ENCODE measurements at regions not wholly inside any gene's neighbourhood (a gene's known extent, or its start where the extent isn't known, plus 50 kb on each side); places are given as distances from the start of the nearest gene placed in this dataset.
"Not testable (repeated sequence)": the region's sequence is repeated elsewhere in the genome, so short reads cannot be mapped to it uniquely, and the experiment has no call there.

GRCh38 chr12:25376407-25376806 is 125.7 kb upstream of the KRAS start:
- TF ChIP-seq JUND (IDR thresholded peaks at IDR 0.05; ENCODE audit: low read depth) = no peak
- in situ Hi-C loops (cut with HindIII; ENCODE audit: low pct_unique_long_range_greater_than_20kb, low sequenced_read_pairs) = no loop called here
- no peak for DNase-seq (ENCODE audit: low read depth in 1 of 2, low spot score in 1 of 2)

GRCh38 chr12:25372969-25373817 is 122.5 kb upstream of the KRAS start:
- TF ChIP-seq JUND (IDR thresholded peaks at IDR 0.05; ENCODE audit: low read depth) = no peak
- DNase-seq (ENCODE audit: low read depth in 1 of 2, low spot score in 1 of 2) = no peak
- in situ Hi-C loops (cut with HindIII; ENCODE audit: low pct_unique_long_range_greater_than_20kb, low sequenced_read_pairs) = no loop called here

- no peak for TF ChIP-seq JUND (IDR thresholded peaks at IDR 0.05; ENCODE audit: low read depth)
- no peak for DNase-seq (ENCODE audit: low read depth in 1 of 2, low spot score in 1 of 2)
- in situ Hi-C loops (cut with HindIII; ENCODE audit: low pct_unique_long_range_greater_than_20kb, low sequenced_read_pairs) = no loop called here
These were observed 121.3 kb upstream of the KRAS start for GRCh38 chr12:25372002-25372401.

GRCh38 chr12:25368557-25368956 is 117.8 kb upstream of the KRAS start:
- DNase-seq (ENCODE audit: low read depth in 1 of 2, low spot score in 1 of 2) = no peak

GRCh38 chr12:25366122-25366521 is 115.4 kb upstream of the KRAS start:
- in situ Hi-C loops (cut with HindIII; ENCODE audit: low pct_unique_long_range_greater_than_20kb, low sequenced_read_pairs) = no loop called here
- TF ChIP-seq JUND (IDR thresholded peaks at IDR 0.05; ENCODE audit: low read depth) = no peak
- no peak for DNase-seq (ENCODE audit: low read depth in 1 of 2, low spot score in 1 of 2)

More at GRCh38 chr12:25368557-25368956, 117.8 kb upstream of the KRAS start:
- TF ChIP-seq JUND (IDR thresholded peaks at IDR 0.05; ENCODE audit: low read depth) = no peak
- in situ Hi-C loops (cut with HindIII; ENCODE audit: low pct_unique_long_range_greater_than_20kb, low sequenced_read_pairs) = no loop called here

- TF ChIP-seq JUND (IDR thresholded peaks at IDR 0.05; ENCODE audit: low read depth) = no peak
- no peak for DNase-seq (ENCODE audit: low read depth in 1 of 2, low spot score in 1 of 2)
- in situ Hi-C loops (cut with HindIII; ENCODE audit: low pct_unique_long_range_greater_than_20kb, low sequenced_read_pairs) = no loop called here
These were observed 114.6 kb upstream of the KRAS start for GRCh38 chr12:25365340-25365730.

- in situ Hi-C loops (cut with HindIII; ENCODE audit: low pct_unique_long_range_greater_than_20kb, low sequenced_read_pairs) = no loop called here
- DNase-seq (ENCODE audit: low read depth in 1 of 2, low spot score in 1 of 2) = no peak
- no peak for TF ChIP-seq JUND (IDR thresholded peaks at IDR 0.05; ENCODE audit: low read depth)
These were observed 114.0 kb upstream of the KRAS start for GRCh38 chr12:25364529-25365339.

- in situ Hi-C loops (cut with HindIII; ENCODE audit: low pct_unique_long_range_greater_than_20kb, low sequenced_read_pairs) = no loop called here
These were observed 111.9 kb upstream of the KRAS start for GRCh38 chr12:25362646-25363045.

GRCh38 chr12:25361511-25361910 is 110.8 kb upstream of the KRAS start:
- in situ Hi-C loops (cut with HindIII; ENCODE audit: low pct_unique_long_range_greater_than_20kb, low sequenced_read_pairs) = no loop called here
- no peak for TF ChIP-seq JUND (IDR thresholded peaks at IDR 0.05; ENCODE audit: low read depth)
- no peak for DNase-seq (ENCODE audit: low read depth in 1 of 2, low spot score in 1 of 2)

More at GRCh38 chr12:25362646-25363045, 111.9 kb upstream of the KRAS start:
- no peak for DNase-seq (ENCODE audit: low read depth in 1 of 2, low spot score in 1 of 2)
- no peak for TF ChIP-seq JUND (IDR thresholded peaks at IDR 0.05; ENCODE audit: low read depth)

GRCh38 chr12:25357595-25357994 is 106.9 kb upstream of the KRAS start:
- no peak for DNase-seq (ENCODE audit: low read depth in 1 of 2, low spot score in 1 of 2)
- in situ Hi-C loops (cut with HindIII; ENCODE audit: low pct_unique_long_range_greater_than_20kb, low sequenced_read_pairs) = no loop called here
- TF ChIP-seq JUND (IDR thresholded peaks at IDR 0.05; ENCODE audit: low read depth) = no peak

GRCh38 chr12:25352942-25353341 is 102.2 kb upstream of the KRAS start:
- in situ Hi-C loops (cut with HindIII; ENCODE audit: low pct_unique_long_range_greater_than_20kb, low sequenced_read_pairs); DNase-seq (ENCODE audit: low read depth in 1 of 2, low spot score in 1 of 2): not testable (repeated sequence)

GRCh38 chr12:25352083-25352918 is 101.6 kb upstream of the KRAS start:
- TF ChIP-seq JUND (IDR thresholded peaks at IDR 0.05; ENCODE audit: low read depth) = no peak
- in situ Hi-C loops (cut with HindIII; ENCODE audit: low pct_unique_long_range_greater_than_20kb, low sequenced_read_pairs) = no loop called here
- DNase-seq (ENCODE audit: low read depth in 1 of 2, low spot score in 1 of 2) = no peak

Measured in T47D (cell line).